HEK293 (cell line): ENCODE measurements at regions not wholly inside any gene's neighbourhood (a gene's known extent, or its start where the extent isn't known, plus 50 kb on each side); places are given as distances from the start of the nearest gene placed in this dataset.

ENCODE experiments used
- CTCF ChIA-PET: fragments of 350-600 bp; formaldehyde crosslinking; extraction: SDS; loops from one replicate; lab custom pipeline; 2021; ENCODE audit warnings: antibody characterized with exemption; lab: Yijun Ruan, JAX
- POLR2A ChIA-PET: fragments of 300-600 bp; formaldehyde crosslinking; extraction: SDS; loops from one replicate; lab custom pipeline; 2020; ENCODE audit warnings: antibody characterized with exemption, inconsistent platforms; lab: Yijun Ruan, JAX
- H3K27ac ChIP-seq: fragments of 200-500 bp; sonication (Bioruptor generic); 2 replicates; pipeline ENCODE4 v1.5.1; 2014; ENCODE audit warnings: low read depth, low read length, control low read depth, inconsistent platforms; ENCODE audit errors: extremely low read depth
- H3K36me3 ChIP-seq, 2 experiments: fragments of 200-500 bp in 1 of 2; sonication (Bioruptor generic) in 1 of 2; 1 replicate in 1 of 2; 2 replicates in 1 of 2; pipeline ENCODE4 v1.5.1; 2014 to 2017; ENCODE audit warnings: inconsistent platforms in 2 of 2, low read length in 2 of 2; ENCODE audit not compliant: control insufficient read depth in 2 of 2, insufficient read depth in 1 of 2
- H3K4me1 ChIP-seq: fragments of 200-500 bp; sonication (Bioruptor generic); 2 replicates; pipeline ENCODE4 v1.5.1; 2014; ENCODE audit warnings: mild to moderate bottlenecking, low read length, inconsistent platforms; ENCODE audit not compliant: control insufficient read depth, insufficient read depth
- H3K4me3 ChIP-seq: 2 replicates; pipeline ENCODE4 v1.5.1; 2011; ENCODE audit warnings: low read depth, mild to moderate bottlenecking, control low read depth, low read length, moderate library complexity
- H3K9me3 ChIP-seq: fragments of 200-500 bp; sonication (Bioruptor generic); 2 replicates; pipeline ENCODE4 v1.5.1; 2014; ENCODE audit warnings: low read depth, low read length, inconsistent platforms; ENCODE audit not compliant: control insufficient read depth, insufficient read depth
- FEZF1 ChIP-seq: fragments of 450-650 bp; formaldehyde crosslinking; IDR thresholded peaks from 2 replicates; pipeline ENCODE4 v1.5.1; 2016; ENCODE audit warnings: missing biosample characterization, missing genetic modification characterization
- KLF7 ChIP-seq: fragments of 450-650 bp; formaldehyde crosslinking; IDR thresholded peaks from 2 replicates; pipeline ENCODE4 v1.5.1; 2016; ENCODE audit warnings: missing biosample characterization, missing genetic modification characterization, borderline replicate concordance
- MYNN ChIP-seq: fragments of 450-650 bp; formaldehyde crosslinking; IDR thresholded peaks from 2 replicates; pipeline ENCODE4 v1.5.1; 2016; ENCODE audit warnings: missing biosample characterization, missing genetic modification characterization, borderline replicate concordance
- SETDB1 ChIP-seq: IDR thresholded peaks from one replicate; pipeline ENCODE4 v1.6.1; 2017; ENCODE audit warnings: mild to moderate bottlenecking, low read length, moderate library complexity, mixed read lengths; ENCODE audit not compliant: insufficient read length
- SP7 ChIP-seq: fragments of 450-650 bp; formaldehyde crosslinking; IDR thresholded peaks from 2 replicates; pipeline ENCODE4 v1.5.1; 2016; ENCODE audit warnings: missing biosample characterization, missing genetic modification characterization
- TCF7L2 ChIP-seq: IDR thresholded peaks from 2 replicates; pipeline ENCODE4 v1.6.1; 2011; ENCODE audit warnings: low read depth, mild to moderate bottlenecking, inconsistent platforms, low read length, moderate library complexity, borderline replicate concordance
- ZFP3 ChIP-seq: fragments of 450-650 bp; formaldehyde crosslinking; IDR thresholded peaks from 2 replicates; pipeline ENCODE4 v1.5.1; 2016; ENCODE audit warnings: low read depth, missing biosample characterization, missing genetic modification characterization
- ZNF132 ChIP-seq: fragments of 450-650 bp; formaldehyde crosslinking; IDR thresholded peaks from 2 replicates; pipeline ENCODE4 v1.5.1; 2017; ENCODE audit warnings: missing biosample characterization, missing genetic modification characterization, borderline replicate concordance
- ZNF138 ChIP-seq: fragments of 450-650 bp; formaldehyde crosslinking; IDR thresholded peaks from 2 replicates; pipeline ENCODE4 v1.5.1; 2016; ENCODE audit warnings: missing biosample characterization, missing genetic modification characterization, borderline replicate concordance
- ZNF16 ChIP-seq: fragments of 450-650 bp; formaldehyde crosslinking; IDR thresholded peaks from 2 replicates; pipeline ENCODE4 v1.5.1; 2016; ENCODE audit warnings: low read depth, missing biosample characterization, missing genetic modification characterization
- ZNF335 ChIP-seq: fragments of 450-650 bp; formaldehyde crosslinking; conservative IDR thresholded peaks from 2 replicates; pipeline ENCODE4 v1.5.1; 2016; ENCODE audit warnings: missing biosample characterization, missing genetic modification characterization
- ZNF433 ChIP-seq: fragments of 450-650 bp; formaldehyde crosslinking; IDR thresholded peaks from 2 replicates; pipeline ENCODE4 v1.5.1; 2016; ENCODE audit warnings: missing biosample characterization, missing genetic modification characterization, low read depth
- ZNF549 ChIP-seq: fragments of 450-650 bp; IDR thresholded peaks from 2 replicates; pipeline ENCODE4 v1.5.1; 2018; ENCODE audit warnings: missing biosample characterization, missing genetic modification characterization, mild to moderate bottlenecking, inconsistent platforms, moderate library complexity
- ZNF555 ChIP-seq: fragments of 450-650 bp; formaldehyde crosslinking; conservative IDR thresholded peaks from 2 replicates; pipeline ENCODE4 v1.5.1; 2017; ENCODE audit warnings: missing biosample characterization, mild to moderate bottlenecking, missing genetic modification characterization, inconsistent platforms
- ZNF560 ChIP-seq: fragments of 450-650 bp; formaldehyde crosslinking; IDR thresholded peaks from 2 replicates; pipeline ENCODE4 v1.5.1; 2017; ENCODE audit warnings: missing biosample characterization, missing genetic modification characterization, borderline replicate concordance
- ZXDB ChIP-seq: fragments of 450-650 bp; formaldehyde crosslinking; IDR thresholded peaks from 2 replicates; pipeline ENCODE4 v1.5.1; 2016; ENCODE audit warnings: missing biosample characterization, missing genetic modification characterization
- TF ChIP-seq, protein P1 (sequence below): fragments of 450-650 bp; formaldehyde crosslinking; IDR thresholded peaks from 2 replicates; pipeline ENCODE4 v1.5.1; 2016; ENCODE audit warnings: missing biosample characterization, missing genetic modification characterization
- TF ChIP-seq, protein P2 (sequence below): fragments of 450-650 bp; formaldehyde crosslinking; IDR thresholded peaks from 2 replicates; pipeline ENCODE4 v1.5.1; 2016; ENCODE audit warnings: missing biosample characterization, missing genetic modification characterization
- TF ChIP-seq, protein P3 (sequence below): fragments of 450-650 bp; formaldehyde crosslinking; IDR thresholded peaks from 2 replicates; pipeline ENCODE4 v1.5.1; 2016; ENCODE audit warnings: missing biosample characterization, missing genetic modification characterization, low read depth
- TF ChIP-seq, protein P4 (sequence below): sonication (generic); formaldehyde crosslinking; IDR thresholded peaks from 2 replicates; pipeline ENCODE4 v1.8.1; 2022; ENCODE audit warnings: mild to moderate bottlenecking, moderate library complexity, missing genetic modification reagents
- TF ChIP-seq, protein P5 (sequence below): fragments of 450-650 bp; formaldehyde crosslinking; IDR thresholded peaks from 2 replicates; pipeline ENCODE4 v1.5.1; 2016; ENCODE audit warnings: missing biosample characterization, missing genetic modification characterization

DNA sequence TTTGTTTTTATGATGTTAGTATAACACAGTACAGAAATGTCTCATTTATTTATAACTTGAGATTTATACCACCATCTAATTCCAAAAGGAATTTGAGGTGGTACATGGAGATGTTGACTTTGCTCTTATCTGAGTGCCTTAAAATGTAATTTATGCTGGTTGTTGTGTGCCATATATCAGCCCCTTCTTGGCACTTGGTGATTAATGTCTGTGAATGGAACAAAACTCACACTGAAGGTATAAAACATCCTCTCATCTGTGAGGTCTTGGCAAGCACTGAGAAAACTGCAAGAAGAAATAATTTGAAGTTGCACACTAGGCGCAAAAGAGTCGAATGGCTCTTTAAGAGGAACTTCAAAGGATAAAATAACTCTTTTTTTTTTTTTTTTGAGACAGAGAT, 240.4 kb downstream of the B3GLCT start:
- no peak overlapping the region for H3K27ac ChIP-seq
- TF ChIP-seq, protein P1, sequence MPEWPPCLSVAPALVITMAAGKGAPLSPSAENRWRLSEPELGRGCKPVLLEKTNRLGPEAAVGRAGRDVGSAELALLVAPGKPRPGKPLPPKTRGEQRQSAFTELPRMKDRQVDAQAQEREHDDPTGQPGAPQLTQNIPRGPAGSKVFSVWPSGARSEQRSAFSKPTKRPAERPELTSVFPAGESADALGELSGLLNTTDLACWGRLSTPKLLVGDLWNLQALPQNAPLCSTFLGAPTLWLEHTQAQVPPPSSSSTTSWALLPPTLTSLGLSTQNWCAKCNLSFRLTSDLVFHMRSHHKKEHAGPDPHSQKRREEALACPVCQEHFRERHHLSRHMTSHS: no peak
- TF ChIP-seq ZNF132 (no peak), ZXDB (tag by site-specific recombination) (0 out of 2 replicates have a peak, but pooled peaks have one; percentile 25), ZNF549 (tag by site-specific recombination) (no peak), ZNF138 (tag by site-specific recombination) (no peak), ZNF335 (tag by site-specific recombination) (no peak), FEZF1 (peak; percentile 80), SETDB1 (no peak)
- TF ChIP-seq, protein P2, sequence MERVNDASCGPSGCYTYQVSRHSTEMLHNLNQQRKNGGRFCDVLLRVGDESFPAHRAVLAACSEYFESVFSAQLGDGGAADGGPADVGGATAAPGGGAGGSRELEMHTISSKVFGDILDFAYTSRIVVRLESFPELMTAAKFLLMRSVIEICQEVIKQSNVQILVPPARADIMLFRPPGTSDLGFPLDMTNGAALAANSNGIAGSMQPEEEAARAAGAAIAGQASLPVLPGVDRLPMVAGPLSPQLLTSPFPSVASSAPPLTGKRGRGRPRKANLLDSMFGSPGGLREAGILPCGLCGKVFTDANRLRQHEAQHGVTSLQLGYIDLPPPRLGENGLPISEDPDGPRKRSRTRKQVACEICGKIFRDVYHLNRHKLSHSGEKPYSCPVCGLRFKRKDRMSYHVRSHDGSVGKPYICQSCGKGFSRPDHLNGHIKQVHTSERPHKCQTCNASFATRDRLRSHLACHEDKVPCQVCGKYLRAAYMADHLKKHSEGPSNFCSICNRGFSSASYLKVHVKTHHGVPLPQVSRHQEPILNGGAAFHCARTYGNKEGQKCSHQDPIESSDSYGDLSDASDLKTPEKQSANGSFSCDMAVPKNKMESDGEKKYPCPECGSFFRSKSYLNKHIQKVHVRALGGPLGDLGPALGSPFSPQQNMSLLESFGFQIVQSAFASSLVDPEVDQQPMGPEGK (tag by site-specific recombination): no peak
- TF ChIP-seq, all 188 proteins: peak for 2
- H3K9me3 ChIP-seq: no peaks in the 10 kb centered on the region
- ChIA-PET POLR2A (no interaction called here), CTCF (interaction anchor here (1.2 kb wide), 1 partner anchor 302 kb away, joined by 4 read pairs; no protein-coding TSS in a partner anchor)
- H3K4me1 ChIP-seq: no peaks in the 10 kb centered on the region; the same call in 1 of the 2 replicates
- no peak overlapping the region for H3K4me3 ChIP-seq
- no peaks in the 10 kb centered on the region for H3K36me3 ChIP-seq

DNA sequence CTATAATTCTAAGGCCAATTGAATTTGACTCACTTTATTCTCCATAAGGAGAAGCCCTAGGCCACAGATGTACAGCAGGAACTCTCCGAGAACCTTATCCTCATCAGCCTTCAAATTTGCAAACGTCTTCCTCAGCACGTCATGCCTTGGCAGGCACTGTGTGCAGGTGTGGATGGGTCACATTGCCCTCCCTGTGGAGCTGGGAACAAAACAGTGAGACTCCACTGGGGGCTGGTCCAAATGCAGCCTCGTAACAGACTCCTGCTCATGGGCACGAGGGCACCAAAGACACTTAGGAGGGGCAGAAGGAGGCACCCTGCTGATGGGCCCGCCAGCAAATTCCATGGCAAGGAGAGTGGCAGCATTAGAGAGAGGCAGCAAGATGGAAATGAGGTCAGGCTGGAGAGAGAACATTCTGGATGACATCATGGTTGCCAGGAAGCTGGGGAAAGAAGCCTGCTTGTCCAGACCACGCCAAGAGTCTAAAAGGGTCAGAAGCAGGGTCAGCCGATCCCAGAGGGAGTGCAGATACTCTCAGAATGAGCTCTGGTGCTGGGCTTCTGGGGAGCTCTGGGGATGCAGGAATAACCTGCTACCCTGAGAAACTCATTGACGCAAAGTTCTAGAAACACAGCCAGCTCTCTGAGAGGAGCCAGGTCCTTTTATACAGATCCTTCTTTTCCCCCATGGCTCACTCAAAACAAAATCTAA, 242.2 kb downstream of the B3GLCT start:
- H3K4me1 ChIP-seq: no peaks in the 10 kb centered on the region; the same call in 1 of the 2 replicates
- no peak overlapping the region for H3K27ac ChIP-seq
- ChIA-PET CTCF (no interaction called here), POLR2A (no interaction called here)
- H3K4me3 ChIP-seq: no peak overlapping the region
- TF ChIP-seq ZFP3 (tag by site-specific recombination): no peak
- TF ChIP-seq, protein P3, sequence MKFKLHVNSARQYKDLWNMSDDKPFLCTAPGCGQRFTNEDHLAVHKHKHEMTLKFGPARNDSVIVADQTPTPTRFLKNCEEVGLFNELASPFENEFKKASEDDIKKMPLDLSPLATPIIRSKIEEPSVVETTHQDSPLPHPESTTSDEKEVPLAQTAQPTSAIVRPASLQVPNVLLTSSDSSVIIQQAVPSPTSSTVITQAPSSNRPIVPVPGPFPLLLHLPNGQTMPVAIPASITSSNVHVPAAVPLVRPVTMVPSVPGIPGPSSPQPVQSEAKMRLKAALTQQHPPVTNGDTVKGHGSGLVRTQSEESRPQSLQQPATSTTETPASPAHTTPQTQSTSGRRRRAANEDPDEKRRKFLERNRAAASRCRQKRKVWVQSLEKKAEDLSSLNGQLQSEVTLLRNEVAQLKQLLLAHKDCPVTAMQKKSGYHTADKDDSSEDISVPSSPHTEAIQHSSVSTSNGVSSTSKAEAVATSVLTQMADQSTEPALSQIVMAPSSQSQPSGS (tag by site-specific recombination): 0 out of 2 replicates have a peak, but pooled peaks have one; percentile 29
- no peak for TF ChIP-seq ZNF555 (tag by site-specific recombination)
- no peaks in the 10 kb centered on the region for H3K36me3 ChIP-seq
- H3K9me3 ChIP-seq: no peaks in the 10 kb centered on the region

DNA sequence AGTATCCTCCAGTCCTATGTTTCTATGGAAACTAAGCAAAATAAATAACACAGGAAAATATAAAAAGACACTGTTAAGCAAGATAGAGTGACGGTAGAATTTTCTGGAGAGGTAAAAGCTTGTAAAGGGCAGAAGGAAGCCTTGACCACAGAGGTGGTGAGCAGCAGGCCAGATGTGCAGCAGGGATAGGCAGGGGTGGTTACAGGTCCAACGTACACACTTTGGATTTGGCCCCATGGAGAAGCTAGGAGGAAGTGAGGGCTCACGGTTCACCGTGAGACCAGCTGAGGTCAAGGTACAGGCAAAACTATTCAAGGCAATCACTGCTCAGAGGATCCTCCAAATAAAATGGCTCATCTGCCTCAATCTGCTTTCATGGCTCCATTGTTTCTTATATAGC, 242.8 kb downstream of the B3GLCT start:
- H3K4me1 ChIP-seq: no peaks in the 10 kb centered on the region; the same call in 1 of the 2 replicates
- POLR2A ChIA-PET: no interaction called here
- no peaks in the 10 kb centered on the region for H3K9me3 ChIP-seq
- no peak overlapping the region for H3K27ac ChIP-seq
- no peak overlapping the region for H3K4me3 ChIP-seq
- CTCF ChIA-PET: no interaction called here
- no peaks in the 10 kb centered on the region for H3K36me3 ChIP-seq
- no peak for TF ChIP-seq ZNF433
- no peak for TF ChIP-seq MYNN
- TF ChIP-seq, protein P2 (tag by site-specific recombination): no peak
- TF ChIP-seq, protein P4, sequence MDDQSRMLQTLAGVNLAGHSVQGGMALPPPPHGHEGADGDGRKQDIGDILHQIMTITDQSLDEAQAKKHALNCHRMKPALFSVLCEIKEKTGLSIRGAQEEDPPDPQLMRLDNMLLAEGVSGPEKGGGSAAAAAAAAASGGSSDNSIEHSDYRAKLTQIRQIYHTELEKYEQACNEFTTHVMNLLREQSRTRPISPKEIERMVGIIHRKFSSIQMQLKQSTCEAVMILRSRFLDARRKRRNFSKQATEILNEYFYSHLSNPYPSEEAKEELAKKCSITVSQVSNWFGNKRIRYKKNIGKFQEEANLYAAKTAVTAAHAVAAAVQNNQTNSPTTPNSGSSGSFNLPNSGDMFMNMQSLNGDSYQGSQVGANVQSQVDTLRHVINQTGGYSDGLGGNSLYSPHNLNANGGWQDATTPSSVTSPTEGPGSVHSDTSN: no peak
- TF ChIP-seq TCF7L2: no peak
- TF ChIP-seq KLF7 (tag by site-specific recombination): no peak
- no peak for TF ChIP-seq ZNF560 (tag by site-specific recombination)
- TF ChIP-seq ZNF16 (tag by site-specific recombination): no peak
- TF ChIP-seq, protein P5, sequence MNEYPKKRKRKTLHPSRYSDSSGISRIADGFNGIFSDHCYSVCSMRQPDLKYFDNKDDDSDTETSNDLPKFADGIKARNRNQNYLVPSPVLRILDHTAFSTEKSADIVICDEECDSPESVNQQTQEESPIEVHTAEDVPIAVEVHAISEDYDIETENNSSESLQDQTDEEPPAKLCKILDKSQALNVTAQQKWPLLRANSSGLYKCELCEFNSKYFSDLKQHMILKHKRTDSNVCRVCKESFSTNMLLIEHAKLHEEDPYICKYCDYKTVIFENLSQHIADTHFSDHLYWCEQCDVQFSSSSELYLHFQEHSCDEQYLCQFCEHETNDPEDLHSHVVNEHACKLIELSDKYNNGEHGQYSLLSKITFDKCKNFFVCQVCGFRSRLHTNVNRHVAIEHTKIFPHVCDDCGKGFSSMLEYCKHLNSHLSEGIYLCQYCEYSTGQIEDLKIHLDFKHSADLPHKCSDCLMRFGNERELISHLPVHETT (tag by site-specific recombination): no peak
- no peak for TF ChIP-seq ZNF549 (tag by site-specific recombination)
- TF ChIP-seq SP7: no peak
